Activated T-helper 1 cell treated with Interleukin-2 at 50 U/mL for 16 hours (primary cell): ENCODE measurements at regions not wholly inside any gene's neighbourhood (a gene's known extent, or its start where the extent isn't known, plus 50 kb on each side); places are given as distances from the start of the nearest gene placed in this dataset.

Source experiments
- DNase-seq: peaks from one replicate; pipeline ENCODE4 v3.0.0-alpha.2; 2020; ENCODE audit warnings: low read depth

GRCh38 chr5:142378737-142379634 lies 54.2 kb upstream of the SPRY4 start:
- no peak for DNase-seq

DNA sequence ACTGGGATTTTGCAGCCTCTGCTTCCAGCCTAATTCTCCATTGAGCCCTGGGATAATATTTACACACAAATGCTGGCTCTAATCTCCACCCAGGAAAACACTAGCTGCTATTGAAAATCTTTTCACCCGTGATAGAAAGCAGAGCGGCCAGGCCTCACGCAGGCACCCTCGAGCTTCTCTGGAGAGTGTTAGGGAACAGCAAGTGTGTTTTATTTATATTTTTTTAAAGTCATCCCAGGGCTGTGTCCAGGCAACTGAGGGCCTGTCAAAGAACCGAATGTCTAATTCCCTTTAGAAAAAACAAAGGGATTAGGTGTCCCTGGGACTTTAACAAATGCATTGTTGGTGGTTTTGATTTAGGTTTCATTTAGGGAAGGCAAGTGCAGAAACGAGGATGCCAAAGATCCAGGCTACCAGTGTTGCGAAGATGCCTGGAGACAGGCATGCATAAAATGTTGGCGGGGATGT lies 51.2 kb upstream of the SPRY4 start:
- no peak for DNase-seq
